MM.1S (cell line): ENCODE measurements at regions not wholly inside any gene's neighbourhood (a gene's known extent, or its start where the extent isn't known, plus 50 kb on each side); places are given as distances from the start of the nearest gene placed in this dataset.

Experiments used
- EZH2 ChIP-seq: fragments of 300-600 bp; sonication (generic); optimal IDR thresholded peaks from 2 replicates; pipeline ENCODE3; 2017; ENCODE audit warnings: low read depth, mild to moderate bottlenecking, antibody characterized with exemption, low read length, mixed read lengths
- EZH2phosphoT487 ChIP-seq: fragments of 300-600 bp; sonication (generic); IDR thresholded peaks from 2 replicates; pipeline ENCODE4 v1.6.1; 2018; ENCODE audit warnings: antibody characterized with exemption, low read length
- TF ChIP-seq, protein P1 (sequence below): fragments of 300-600 bp; sonication (generic); IDR thresholded peaks from 2 replicates; pipeline ENCODE4 v1.5.1; 2016; ENCODE audit warnings: antibody characterized with exemption, low read length, mixed read lengths

DNA sequence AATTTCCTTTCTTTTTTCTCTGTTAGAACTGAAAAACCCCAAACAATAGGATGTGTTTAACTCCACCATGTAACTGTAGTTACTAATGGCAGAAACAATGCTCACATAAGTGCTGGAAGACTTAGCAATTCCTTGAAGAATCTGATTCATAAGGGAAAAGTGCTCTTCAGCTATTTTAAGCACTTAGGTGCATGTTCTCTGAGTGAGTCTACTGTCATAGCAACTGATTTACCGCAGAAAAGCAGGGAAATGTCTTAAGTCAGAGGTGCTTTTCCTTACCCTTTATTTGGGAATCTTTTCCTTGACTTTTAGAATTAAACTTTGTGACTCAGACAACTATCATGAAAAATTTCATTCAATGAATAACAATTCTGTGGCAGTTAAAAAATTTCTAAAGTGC is 65.4 kb upstream of the NABP1 start:
- TF ChIP-seq, protein P1, sequence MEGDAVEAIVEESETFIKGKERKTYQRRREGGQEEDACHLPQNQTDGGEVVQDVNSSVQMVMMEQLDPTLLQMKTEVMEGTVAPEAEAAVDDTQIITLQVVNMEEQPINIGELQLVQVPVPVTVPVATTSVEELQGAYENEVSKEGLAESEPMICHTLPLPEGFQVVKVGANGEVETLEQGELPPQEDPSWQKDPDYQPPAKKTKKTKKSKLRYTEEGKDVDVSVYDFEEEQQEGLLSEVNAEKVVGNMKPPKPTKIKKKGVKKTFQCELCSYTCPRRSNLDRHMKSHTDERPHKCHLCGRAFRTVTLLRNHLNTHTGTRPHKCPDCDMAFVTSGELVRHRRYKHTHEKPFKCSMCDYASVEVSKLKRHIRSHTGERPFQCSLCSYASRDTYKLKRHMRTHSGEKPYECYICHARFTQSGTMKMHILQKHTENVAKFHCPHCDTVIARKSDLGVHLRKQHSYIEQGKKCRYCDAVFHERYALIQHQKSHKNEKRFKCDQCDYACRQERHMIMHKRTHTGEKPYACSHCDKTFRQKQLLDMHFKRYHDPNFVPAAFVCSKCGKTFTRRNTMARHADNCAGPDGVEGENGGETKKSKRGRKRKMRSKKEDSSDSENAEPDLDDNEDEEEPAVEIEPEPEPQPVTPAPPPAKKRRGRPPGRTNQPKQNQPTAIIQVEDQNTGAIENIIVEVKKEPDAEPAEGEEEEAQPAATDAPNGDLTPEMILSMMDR = no peak
- TF ChIP-seq EZH2phosphoT487 (no peak), EZH2 (no peak)
